ENCODE measurements at regions not wholly inside any gene's neighbourhood (a gene's known extent, or its start where the extent isn't known, plus 50 kb on each side); places are given as distances from the start of the nearest gene placed in this dataset.

- Histone ChIP-seq H3K4me2 (ENCODE audit: insufficient read depth, low read length, poor library complexity, severe bottlenecking) (no peak overlapping the region), H3K27me3 (ENCODE audit: control insufficient read depth in 3 of 3, insufficient read depth in 3 of 3, low read depth in 1 of 3, low read length in 3 of 3) (no peaks in the 10 kb centered on the region)
These were observed 782.0 kb upstream of the ALCAM start for GRCh38 chr3:104584682-104585081.

GRCh38 chr3:104586344-104586743 lies 780.4 kb upstream of the ALCAM start:
- Histone ChIP-seq H2BK120ac (ENCODE audit: low read depth, low read length) (no peak overlapping the region), H3K79me1 (ENCODE audit: low read depth, low read length) (no peaks in the 10 kb centered on the region), H4K91ac (ENCODE audit: low read depth, low read length, poor library complexity) (no peak overlapping the region), H3K4me2 (ENCODE audit: insufficient read depth, low read length, poor library complexity, severe bottlenecking) (no peak overlapping the region), H3K14ac (ENCODE audit: low read length) (no peak overlapping the region), H4K8ac (ENCODE audit: low read depth, low read length) (no peak overlapping the region), H3K4me1 (ENCODE audit: control insufficient read depth in 2 of 2, insufficient read depth in 1 of 2, low read depth in 1 of 2, low read length in 2 of 2) (no peaks in the 10 kb centered on the region), H3K9me3 (replicated peaks in 1 of 2; ENCODE audit: control insufficient read depth in 2 of 2, insufficient read depth in 1 of 2, low read depth in 1 of 2, low read length in 2 of 2) (no peaks in the 10 kb centered on the region), H3K36me3 (replicated peaks in 1 of 2; ENCODE audit: control insufficient read depth in 2 of 2, insufficient read depth in 2 of 2, low read length in 2 of 2) (no peaks in the 10 kb centered on the region), H2AK5ac (ENCODE audit: low read depth, low read length) (no peak overlapping the region), H3K27ac (replicated peaks; ENCODE audit: low read length) (no peak overlapping the region), H2BK15ac (ENCODE audit: low read length) (no peak overlapping the region), H2BK12ac (ENCODE audit: low read length) (no peak overlapping the region), H3K23ac (ENCODE audit: low read depth, low read length, poor library complexity) (no peak overlapping the region), H3K18ac (ENCODE audit: low read length) (no peak overlapping the region), H3K9ac (ENCODE audit: low read depth, low read length, poor library complexity) (no peak overlapping the region), H3K4me3 (ENCODE audit: low read length in 2 of 2) (no peak overlapping the region), H2AFZ (ENCODE audit: low read length) (no peak overlapping the region), H3K27me3 (ENCODE audit: control insufficient read depth in 3 of 3, insufficient read depth in 3 of 3, low read depth in 1 of 3, low read length in 3 of 3) (no peaks in the 10 kb centered on the region), H3K4ac (ENCODE audit: low read length) (no peak overlapping the region), H2BK5ac (ENCODE audit: low read length) (no peak overlapping the region)
- DNase-seq (ENCODE audit: low spot score): no peak

More at GRCh38 chr3:104584682-104585081, 782.0 kb upstream of the ALCAM start:
- H2BK15ac ChIP-seq (ENCODE audit: low read length): no peak overlapping the region
- no peak overlapping the region for H3K9ac ChIP-seq (ENCODE audit: low read depth, low read length, poor library complexity)
- H2AFZ ChIP-seq (ENCODE audit: low read length): peak overlapping the region; percentile 23
- no peak overlapping the region for H4K91ac ChIP-seq (ENCODE audit: low read depth, low read length, poor library complexity)
- WGBS, 2 donors (ENCODE audit: extremely low coverage in 2 of 2, insufficient read length in 2 of 2, insufficient replicate concordance in 1 of 2): no CpG with 5 or more reads among the region's 5 CpGs
- H3K9me3 ChIP-seq (replicated peaks in 1 of 2; ENCODE audit: control insufficient read depth in 2 of 2, insufficient read depth in 1 of 2, low read depth in 1 of 2, low read length in 2 of 2): peaks cover 0 to 1% of the 10 kb centered on the region in 2 donors
- H2AK5ac ChIP-seq (ENCODE audit: low read depth, low read length): no peak overlapping the region
- no peaks in the 10 kb centered on the region for H3K4me1 ChIP-seq (ENCODE audit: control insufficient read depth in 2 of 2, insufficient read depth in 1 of 2, low read depth in 1 of 2, low read length in 2 of 2)
- no peak overlapping the region for H3K4ac ChIP-seq (ENCODE audit: low read length)
- no peaks in the 10 kb centered on the region for H3K79me1 ChIP-seq (ENCODE audit: low read depth, low read length)
- H2BK120ac ChIP-seq (ENCODE audit: low read depth, low read length): no peak overlapping the region
- no peak for DNase-seq (ENCODE audit: low spot score)
- no peaks in the 10 kb centered on the region for H3K36me3 ChIP-seq (replicated peaks in 1 of 2; ENCODE audit: control insufficient read depth in 2 of 2, insufficient read depth in 2 of 2, low read length in 2 of 2)
- no peak overlapping the region for H3K23ac ChIP-seq (ENCODE audit: low read depth, low read length, poor library complexity)
- no peak overlapping the region for H3K14ac ChIP-seq (ENCODE audit: low read length)
- H3K18ac ChIP-seq (ENCODE audit: low read length): no peak overlapping the region
- no peak overlapping the region for H3K4me3 ChIP-seq (ENCODE audit: low read length in 2 of 2)
- H3K27ac ChIP-seq (replicated peaks; ENCODE audit: low read length): no peak overlapping the region
- no peak overlapping the region for H4K8ac ChIP-seq (ENCODE audit: low read depth, low read length)
- no peak overlapping the region for H2BK12ac ChIP-seq (ENCODE audit: low read length)
- H2BK5ac ChIP-seq (ENCODE audit: low read length): no peak overlapping the region

- Histone ChIP-seq H3K18ac (ENCODE audit: low read length) (no peak overlapping the region), H2AFZ (ENCODE audit: low read length) (no peak overlapping the region), H3K9ac (ENCODE audit: low read depth, low read length, poor library complexity) (no peak overlapping the region), H2BK15ac (ENCODE audit: low read length) (no peak overlapping the region), H3K79me1 (ENCODE audit: low read depth, low read length) (no peaks in the 10 kb centered on the region), H4K8ac (ENCODE audit: low read depth, low read length) (no peak overlapping the region), H2BK120ac (ENCODE audit: low read depth, low read length) (no peak overlapping the region), H2BK12ac (ENCODE audit: low read length) (no peak overlapping the region), H3K4me2 (ENCODE audit: insufficient read depth, low read length, poor library complexity, severe bottlenecking) (no peak overlapping the region), H3K9me3 (replicated peaks in 1 of 2; ENCODE audit: control insufficient read depth in 2 of 2, insufficient read depth in 1 of 2, low read depth in 1 of 2, low read length in 2 of 2) (no peaks in the 10 kb centered on the region), H3K4me1 (ENCODE audit: control insufficient read depth in 2 of 2, insufficient read depth in 1 of 2, low read depth in 1 of 2, low read length in 2 of 2) (no peaks in the 10 kb centered on the region), H3K14ac (ENCODE audit: low read length) (no peak overlapping the region), H2AK5ac (ENCODE audit: low read depth, low read length) (no peak overlapping the region), H3K36me3 (replicated peaks in 1 of 2; ENCODE audit: control insufficient read depth in 2 of 2, insufficient read depth in 2 of 2, low read length in 2 of 2) (no peaks in the 10 kb centered on the region), H3K27ac (replicated peaks; ENCODE audit: low read length) (no peak overlapping the region), H4K91ac (ENCODE audit: low read depth, low read length, poor library complexity) (no peak overlapping the region), H3K4ac (ENCODE audit: low read length) (no peak overlapping the region), H3K4me3 (ENCODE audit: low read length in 2 of 2) (no peak overlapping the region), H2BK5ac (ENCODE audit: low read length) (no peak overlapping the region), H3K27me3 (ENCODE audit: control insufficient read depth in 3 of 3, insufficient read depth in 3 of 3, low read depth in 1 of 3, low read length in 3 of 3) (no peaks in the 10 kb centered on the region), H3K23ac (ENCODE audit: low read depth, low read length, poor library complexity) (no peak overlapping the region)
- no CpG with 5 or more reads among the region's 3 CpGs for WGBS, 2 donors (ENCODE audit: extremely low coverage in 2 of 2, insufficient read length in 2 of 2, insufficient replicate concordance in 1 of 2)
- no peak for DNase-seq (ENCODE audit: low spot score)
These were observed 778.3 kb upstream of the ALCAM start for GRCh38 chr3:104588442-104588841.

GRCh38 chr3:104591776-104592175 lies 774.9 kb upstream of the ALCAM start:
- H3K23ac ChIP-seq (ENCODE audit: low read depth, low read length, poor library complexity): no peak overlapping the region
- H3K18ac ChIP-seq (ENCODE audit: low read length): no peak overlapping the region
- no peaks in the 10 kb centered on the region for H3K27me3 ChIP-seq (ENCODE audit: control insufficient read depth in 3 of 3, insufficient read depth in 3 of 3, low read depth in 1 of 3, low read length in 3 of 3)
- H3K36me3 ChIP-seq (replicated peaks in 1 of 2; ENCODE audit: control insufficient read depth in 2 of 2, insufficient read depth in 2 of 2, low read length in 2 of 2): no peaks in the 10 kb centered on the region
- H3K4me2 ChIP-seq (ENCODE audit: insufficient read depth, low read length, poor library complexity, severe bottlenecking): no peak overlapping the region
- no peak overlapping the region for H3K4me3 ChIP-seq (ENCODE audit: low read length in 2 of 2)
- H3K4ac ChIP-seq (ENCODE audit: low read length): no peak overlapping the region
- no peak overlapping the region for H4K8ac ChIP-seq (ENCODE audit: low read depth, low read length)
- no peak overlapping the region for H4K91ac ChIP-seq (ENCODE audit: low read depth, low read length, poor library complexity)
- no peak for DNase-seq (ENCODE audit: low spot score)
- H2AFZ ChIP-seq (ENCODE audit: low read length): no peak overlapping the region
- H3K79me1 ChIP-seq (ENCODE audit: low read depth, low read length): no peaks in the 10 kb centered on the region
- H3K27ac ChIP-seq (replicated peaks; ENCODE audit: low read length): no peak overlapping the region
- no peak overlapping the region for H2BK5ac ChIP-seq (ENCODE audit: low read length)
- WGBS, 2 donors (ENCODE audit: extremely low coverage in 2 of 2, insufficient read length in 2 of 2, insufficient replicate concordance in 1 of 2): no CpG with 5 or more reads among the region's 3 CpGs
- H2BK15ac ChIP-seq (ENCODE audit: low read length): no peak overlapping the region
- no peak overlapping the region for H2BK120ac ChIP-seq (ENCODE audit: low read depth, low read length)
- no peaks in the 10 kb centered on the region for H3K9me3 ChIP-seq (replicated peaks in 1 of 2; ENCODE audit: control insufficient read depth in 2 of 2, insufficient read depth in 1 of 2, low read depth in 1 of 2, low read length in 2 of 2)
- H2BK12ac ChIP-seq (ENCODE audit: low read length): no peak overlapping the region
- no peak overlapping the region for H2AK5ac ChIP-seq (ENCODE audit: low read depth, low read length)
- no peak overlapping the region for H3K9ac ChIP-seq (ENCODE audit: low read depth, low read length, poor library complexity)
- no peak overlapping the region for H3K14ac ChIP-seq (ENCODE audit: low read length)
- no peaks in the 10 kb centered on the region for H3K4me1 ChIP-seq (ENCODE audit: control insufficient read depth in 2 of 2, insufficient read depth in 1 of 2, low read depth in 1 of 2, low read length in 2 of 2)
